Naive thymus-derived CD8-positive, alpha-beta T cell (primary cell): ENCODE measurements at regions not wholly inside any gene's neighbourhood (a gene's known extent, or its start where the extent isn't known, plus 50 kb on each side); places are given as distances from the start of the nearest gene placed in this dataset.
A peak's percentile ranks its signal among the peaks of the same experiment; 100 is the strongest.

Experiments
- ATAC-seq, 2 donors: fragments of 150-1000 bp; cut with Tn5 transposase in 1 of 2; sonication (Bioruptor Pico), chemical (Tn5 transposase) in 1 of 2; 1 replicate in 1 of 2; 2 replicates in 1 of 2; pipeline ENCODE4 v1.10.0; 2021; ENCODE audit warnings: mild to moderate bottlenecking in 2 of 2, moderate library complexity in 2 of 2
- POLR2A ChIA-PET: fragments of 350-600 bp; sonication (Branson Sonifier 250); formaldehyde crosslinking; loops from one replicate; lab custom pipeline; 2021; ENCODE audit warnings: antibody characterized with exemption; lab: Charles Lee
- DNase-seq, 10 donors: peaks; one replicate each; pipeline versions ENCODE4 v3.0.0 to v3.0.0-alpha.2; 2020 to 2022
- H3K27ac Mint-ChIP-seq, 10 donors: one replicate each; pipeline ENCODE4 v1.8.0; 2020 to 2022; ENCODE audit warnings: mild to moderate bottlenecking in 10 of 10, mixed read lengths in 10 of 10, moderate library complexity in 4 of 10, inconsistent platforms in 1 of 10
- H3K27me3 Mint-ChIP-seq, 5 donors: one replicate each; pipeline ENCODE4 v1.8.0; 2021 to 2022; ENCODE audit warnings: mixed read lengths in 5 of 5
- H3K36me3 Mint-ChIP-seq, 3 donors: one replicate each; pipeline ENCODE4 v1.8.0; 2020 to 2022; ENCODE audit warnings: mixed read lengths in 3 of 3, mild to moderate bottlenecking in 2 of 3, inconsistent platforms in 1 of 3
- H3K4me1 Mint-ChIP-seq, 4 donors: one replicate each; pipeline ENCODE4 v1.8.0; 2021 to 2022; ENCODE audit warnings: mixed read lengths in 4 of 4
- H3K4me3 Mint-ChIP-seq, 10 donors: one replicate each; pipeline ENCODE4 v1.8.0; 2020 to 2022; ENCODE audit warnings: mild to moderate bottlenecking in 10 of 10, mixed read lengths in 10 of 10, moderate library complexity in 6 of 10, inconsistent platforms in 1 of 10
- H3K9me3 Mint-ChIP-seq, 9 donors: one replicate each; pipeline ENCODE4 v1.8.0; 2020 to 2022; ENCODE audit warnings: mixed read lengths in 9 of 9, mild to moderate bottlenecking in 3 of 9, inconsistent platforms in 1 of 9, moderate library complexity in 1 of 9

- POLR2A ChIA-PET, result no interaction called here
- H3K27me3 Mint-ChIP-seq, result peaks cover 6 to 48% (median 10%) of the 10 kb centered on the region in 5 donors
- H3K4me1 Mint-ChIP-seq, result no peaks in the 10 kb centered on the region
- no peak for ATAC-seq
- H3K4me3 Mint-ChIP-seq, result no peak overlapping the region
- H3K36me3 Mint-ChIP-seq, result peaks cover 0 to 4% (median 2%) of the 10 kb centered on the region in 3 donors
- peaks cover 0 to 10% (median 4%) of the 10 kb centered on the region in 9 donors for H3K9me3 Mint-ChIP-seq
- H3K27ac Mint-ChIP-seq, result no peak overlapping the region
- DNase-seq, result no peak
Observed at GRCh38 chr12:125372085-125372484, 306.9 kb downstream of the AACS start.

GRCh38 chr12:125373375-125373774 is 308.1 kb downstream of the AACS start:
- H3K36me3 Mint-ChIP-seq, result peaks cover 0 to 4% (median 2%) of the 10 kb centered on the region in 3 donors
- H3K27me3 Mint-ChIP-seq, result peaks cover 9 to 53% (median 13%) of the 10 kb centered on the region in 5 donors
- no peak overlapping the region for H3K4me3 Mint-ChIP-seq
- peaks cover 0 to 10% (median 4%) of the 10 kb centered on the region in 9 donors for H3K9me3 Mint-ChIP-seq
- ATAC-seq, result no peak
- POLR2A ChIA-PET, result no interaction called here
- H3K4me1 Mint-ChIP-seq, result no peaks in the 10 kb centered on the region
- DNase-seq, result no peak
- peak overlapping the region in 1 of 10 donors; percentile 81 for H3K27ac Mint-ChIP-seq

GRCh38 chr12:125376422-125376821 is 311.2 kb downstream of the AACS start:
- POLR2A ChIA-PET, result no interaction called here
- peaks cover 0 to 2% (median 0%) of the 10 kb centered on the region in 3 donors for H3K36me3 Mint-ChIP-seq
- ATAC-seq, result no peak

GRCh38 chr12:125377093-125377492 is 311.9 kb downstream of the AACS start:
- H3K9me3 Mint-ChIP-seq, result peaks cover 0 to 13% (median 0%) of the 10 kb centered on the region in 9 donors
- no peak overlapping the region for H3K4me3 Mint-ChIP-seq
- POLR2A ChIA-PET, result no interaction called here
- peaks cover 3 to 28% (median 7%) of the 10 kb centered on the region in 5 donors for H3K27me3 Mint-ChIP-seq
- H3K27ac Mint-ChIP-seq, result no peak overlapping the region
- ATAC-seq (no peak), DNase-seq (no peak)
- H3K36me3 Mint-ChIP-seq, result peaks cover 0 to 2% (median 0%) of the 10 kb centered on the region in 3 donors
- no peaks in the 10 kb centered on the region for H3K4me1 Mint-ChIP-seq

More at GRCh38 chr12:125376422-125376821, 311.2 kb downstream of the AACS start:
- peaks cover 3 to 28% (median 9%) of the 10 kb centered on the region in 5 donors for H3K27me3 Mint-ChIP-seq
- H3K9me3 Mint-ChIP-seq, result peaks cover 0 to 11% (median 0%) of the 10 kb centered on the region in 9 donors
- H3K4me1 Mint-ChIP-seq, result no peaks in the 10 kb centered on the region
- no peak overlapping the region for H3K27ac Mint-ChIP-seq
- no peak overlapping the region for H3K4me3 Mint-ChIP-seq
- DNase-seq, result no peak

GRCh38 chr12:125381373-125381772 is 316.1 kb downstream of the AACS start:
- Mint-ChIP-seq H3K4me1 (no peaks in the 10 kb centered on the region), H3K27me3 (peaks cover 3 to 19% (median 5%) of the 10 kb centered on the region in 5 donors), H3K36me3 (no peaks in the 10 kb centered on the region), H3K9me3 (peaks cover 0 to 13% (median 0%) of the 10 kb centered on the region in 9 donors), H3K27ac (no peak overlapping the region), H3K4me3 (no peak overlapping the region)
- ATAC-seq, result no peak
- POLR2A ChIA-PET, result no interaction called here
- no peak for DNase-seq

GRCh38 chr12:125382926-125383325 is 317.7 kb downstream of the AACS start:
- Mint-ChIP-seq H3K4me1 (no peaks in the 10 kb centered on the region), H3K9me3 (peaks cover 0 to 13% (median 0%) of the 10 kb centered on the region in 9 donors), H3K27ac (no peak overlapping the region), H3K4me3 (no peak overlapping the region), H3K27me3 (peaks cover 0 to 16% (median 5%) of the 10 kb centered on the region in 5 donors), H3K36me3 (no peaks in the 10 kb centered on the region)
- POLR2A ChIA-PET, result no interaction called here
- ATAC-seq (no peak), DNase-seq (no peak)

- DNase-seq (no peak), ATAC-seq (no peak)
- H3K9me3 Mint-ChIP-seq, result peaks cover 0 to 6% (median 0%) of the 10 kb centered on the region in 9 donors
- no peak overlapping the region for H3K27ac Mint-ChIP-seq
- H3K36me3 Mint-ChIP-seq, result no peaks in the 10 kb centered on the region
- POLR2A ChIA-PET, result no interaction called here
- no peaks in the 10 kb centered on the region for H3K4me1 Mint-ChIP-seq
- H3K27me3 Mint-ChIP-seq, result peaks cover 2 to 29% (median 9%) of the 10 kb centered on the region in 5 donors
- no peak overlapping the region for H3K4me3 Mint-ChIP-seq
Observed at GRCh38 chr12:125386652-125387051, 321.4 kb downstream of the AACS start.

- Mint-ChIP-seq H3K36me3 (no peaks in the 10 kb centered on the region), H3K27me3 (peaks cover 3 to 29% (median 9%) of the 10 kb centered on the region in 5 donors), H3K4me3 (no peak overlapping the region), H3K9me3 (peaks cover 0 to 6% (median 0%) of the 10 kb centered on the region in 9 donors), H3K27ac (no peak overlapping the region), H3K4me1 (no peaks in the 10 kb centered on the region)
- POLR2A ChIA-PET, result no interaction called here
- ATAC-seq, result no peak
- DNase-seq, result no peak
Observed at GRCh38 chr12:125387206-125387605, 322.0 kb downstream of the AACS start.

GRCh38 chr12:125389061-125389697 is 323.9 kb downstream of the AACS start:
- DNase-seq (no peak), ATAC-seq (no peak)
- no peak overlapping the region for H3K4me3 Mint-ChIP-seq
- H3K27me3 Mint-ChIP-seq, result peaks cover 7 to 43% (median 14%) of the 10 kb centered on the region in 5 donors
- H3K9me3 Mint-ChIP-seq, result peaks cover 0 to 14% (median 0%) of the 10 kb centered on the region in 9 donors
- POLR2A ChIA-PET, result no interaction called here
- no peaks in the 10 kb centered on the region for H3K36me3 Mint-ChIP-seq
- no peak overlapping the region for H3K27ac Mint-ChIP-seq
- no peaks in the 10 kb centered on the region for H3K4me1 Mint-ChIP-seq

- H3K36me3 Mint-ChIP-seq, result no peaks in the 10 kb centered on the region
Observed at GRCh38 chr12:125393569-125393968, 328.3 kb downstream of the AACS start.

GRCh38 chr12:125395583-125396215 is 330.5 kb downstream of the AACS start:
- no peaks in the 10 kb centered on the region for H3K4me1 Mint-ChIP-seq
- no peak overlapping the region for H3K27ac Mint-ChIP-seq
- H3K36me3 Mint-ChIP-seq, result no peaks in the 10 kb centered on the region
- peaks cover 5 to 23% (median 11%) of the 10 kb centered on the region in 5 donors for H3K27me3 Mint-ChIP-seq
- POLR2A ChIA-PET, result no interaction called here
- ATAC-seq, result no peak
- H3K9me3 Mint-ChIP-seq, result peaks cover 0 to 41% (median 6%) of the 10 kb centered on the region in 9 donors
- no peak for DNase-seq
- no peak overlapping the region for H3K4me3 Mint-ChIP-seq

More at GRCh38 chr12:125393569-125393968, 328.3 kb downstream of the AACS start:
- Mint-ChIP-seq H3K4me1 (no peaks in the 10 kb centered on the region), H3K4me3 (no peak overlapping the region), H3K27ac (no peak overlapping the region), H3K27me3 (peaks cover 7 to 38% (median 14%) of the 10 kb centered on the region in 5 donors), H3K9me3 (peaks cover 0 to 41% (median 4%) of the 10 kb centered on the region in 9 donors)
- ATAC-seq, result no peak
- POLR2A ChIA-PET, result no interaction called here
- no peak for DNase-seq

GRCh38 chr12:125399489-125399888 is 334.3 kb downstream of the AACS start:
- no peak for ATAC-seq
- Mint-ChIP-seq H3K27ac (no peak overlapping the region), H3K4me1 (no peaks in the 10 kb centered on the region), H3K4me3 (no peak overlapping the region), H3K36me3 (no peaks in the 10 kb centered on the region), H3K9me3 (peaks cover 0 to 36% (median 11%) of the 10 kb centered on the region in 9 donors), H3K27me3 (peaks cover 2 to 20% (median 11%) of the 10 kb centered on the region in 5 donors)
- POLR2A ChIA-PET, result no interaction called here
- DNase-seq, result no peak
